Activated CD4-positive, alpha-beta T cell treated with anti-CD3 and anti-CD28 coated beads, Interleukin-2, amount 50 U/mL, for 1 hour (primary cell): ENCODE measurements at regions not wholly inside any gene's neighbourhood (a gene's known extent, or its start where the extent isn't known, plus 50 kb on each side); places are given as distances from the start of the nearest gene placed in this dataset.

Experiments
- DNase-seq: peaks from one replicate; pipeline ENCODE4 v3.0.0-alpha.2; 2020

DNA sequence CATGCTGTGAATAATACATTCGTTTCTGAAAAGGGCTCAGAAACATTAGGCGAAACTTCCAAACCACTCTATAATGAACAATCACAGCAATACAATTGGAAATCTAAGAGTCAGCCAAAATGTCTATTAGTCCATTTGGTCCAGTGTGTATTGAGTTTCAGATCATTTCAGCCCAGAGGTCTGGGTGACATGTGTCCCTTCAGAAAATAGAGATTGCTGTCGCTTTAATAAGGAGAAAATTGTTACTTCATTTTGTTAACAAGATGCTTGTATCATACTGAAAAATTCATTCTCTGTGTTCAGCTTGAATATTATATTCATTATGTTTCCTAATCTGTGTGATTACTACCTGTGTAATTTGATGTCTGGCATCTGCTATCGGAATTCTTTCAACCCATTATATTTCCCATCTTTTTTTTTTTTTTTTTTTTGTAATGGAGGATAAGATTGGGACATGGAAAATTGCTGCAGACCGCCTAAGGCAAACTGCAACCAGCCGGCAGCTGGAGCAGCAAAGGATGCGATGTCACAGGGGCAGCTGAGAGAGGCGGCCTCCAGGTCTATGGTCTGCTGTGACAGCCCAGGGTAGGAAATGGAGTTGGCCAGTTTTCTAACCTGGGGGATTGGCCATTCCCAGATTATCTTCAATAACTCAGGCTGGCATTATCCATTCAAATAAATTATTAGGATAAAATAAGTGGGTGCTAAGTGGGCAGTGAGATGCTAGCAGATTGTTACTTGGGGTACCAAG is 170.9 kb upstream of the NPVF start:
- DNase-seq: no peak

DNA sequence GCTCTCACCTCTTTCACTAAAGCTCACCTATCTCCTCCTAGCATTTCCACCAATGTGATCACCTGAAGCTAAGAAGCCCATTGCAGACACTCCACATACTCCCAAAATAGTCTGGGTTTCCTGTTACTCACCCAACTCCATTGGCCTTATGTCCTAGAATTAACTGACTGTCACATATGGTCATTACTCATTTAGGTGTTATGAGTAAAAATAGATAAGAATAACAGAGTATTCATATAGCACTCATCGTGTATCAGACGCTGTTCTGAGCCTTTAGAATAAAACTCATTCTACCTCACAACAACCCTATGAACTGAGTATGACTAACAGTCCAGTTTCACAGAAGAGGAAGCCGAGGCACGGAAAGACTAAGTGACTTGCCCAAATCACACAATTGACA is 174.2 kb upstream of the NPVF start:
- DNase-seq: no peak

DNA sequence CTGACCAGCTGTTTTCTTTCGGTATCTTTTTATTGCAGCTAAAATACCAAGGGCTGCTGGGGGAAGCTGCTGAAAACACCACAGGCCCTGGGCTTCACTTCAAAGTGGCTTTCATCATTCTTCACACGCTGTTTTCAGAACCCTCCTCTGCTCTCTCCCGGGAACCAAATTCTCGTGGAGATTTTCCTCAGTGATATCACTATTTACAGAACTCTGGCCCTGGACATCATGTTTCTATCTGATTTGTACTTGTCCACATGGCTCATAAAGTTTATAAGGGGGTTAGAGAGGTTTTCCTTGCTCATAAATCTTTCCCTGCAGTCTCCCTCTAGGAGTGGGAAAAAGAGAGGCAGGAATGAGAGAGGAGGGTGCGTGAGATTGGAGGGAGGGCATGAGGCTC is 177.4 kb upstream of the NPVF start:
- DNase-seq: no peak

GRCh38 chr7:25407053-25407452 is 178.8 kb upstream of the NPVF start:
- DNase-seq: no peak

DNA sequence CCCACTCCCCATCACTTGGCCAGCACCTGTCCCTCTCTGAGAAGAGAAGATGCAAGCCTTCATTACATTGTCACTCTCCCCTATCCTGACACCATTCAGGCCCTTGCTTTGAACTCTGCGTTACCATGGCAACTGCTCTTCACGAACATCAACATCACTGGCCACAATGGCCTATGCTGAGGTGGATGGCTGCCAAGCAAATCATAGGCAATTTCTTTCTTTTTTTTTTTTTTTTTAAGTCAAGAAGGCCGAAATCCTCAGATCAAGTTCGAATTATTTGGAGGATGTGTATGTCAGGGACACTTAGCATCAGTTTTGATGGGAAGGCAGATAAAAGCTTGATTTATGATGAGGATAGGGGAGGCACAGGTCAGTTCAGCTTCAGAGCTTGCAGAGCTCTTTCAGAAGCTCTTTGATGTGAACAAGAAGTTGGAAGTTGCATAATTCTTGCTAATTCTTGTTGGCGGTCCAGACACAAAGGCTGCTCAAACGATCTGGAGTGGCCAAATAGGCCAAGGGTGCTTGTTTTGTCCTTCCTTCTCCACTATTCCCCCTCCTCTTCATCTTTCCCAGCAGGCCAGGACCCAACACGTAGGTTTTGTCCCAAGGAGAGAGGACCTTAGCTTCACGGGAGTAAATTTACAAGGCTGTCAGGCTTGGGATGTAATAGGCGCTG is 179.9 kb upstream of the NPVF start:
- DNase-seq: no peak

GRCh38 chr7:25408876-25409275 is 180.6 kb upstream of the NPVF start:
- no peak for DNase-seq

DNA sequence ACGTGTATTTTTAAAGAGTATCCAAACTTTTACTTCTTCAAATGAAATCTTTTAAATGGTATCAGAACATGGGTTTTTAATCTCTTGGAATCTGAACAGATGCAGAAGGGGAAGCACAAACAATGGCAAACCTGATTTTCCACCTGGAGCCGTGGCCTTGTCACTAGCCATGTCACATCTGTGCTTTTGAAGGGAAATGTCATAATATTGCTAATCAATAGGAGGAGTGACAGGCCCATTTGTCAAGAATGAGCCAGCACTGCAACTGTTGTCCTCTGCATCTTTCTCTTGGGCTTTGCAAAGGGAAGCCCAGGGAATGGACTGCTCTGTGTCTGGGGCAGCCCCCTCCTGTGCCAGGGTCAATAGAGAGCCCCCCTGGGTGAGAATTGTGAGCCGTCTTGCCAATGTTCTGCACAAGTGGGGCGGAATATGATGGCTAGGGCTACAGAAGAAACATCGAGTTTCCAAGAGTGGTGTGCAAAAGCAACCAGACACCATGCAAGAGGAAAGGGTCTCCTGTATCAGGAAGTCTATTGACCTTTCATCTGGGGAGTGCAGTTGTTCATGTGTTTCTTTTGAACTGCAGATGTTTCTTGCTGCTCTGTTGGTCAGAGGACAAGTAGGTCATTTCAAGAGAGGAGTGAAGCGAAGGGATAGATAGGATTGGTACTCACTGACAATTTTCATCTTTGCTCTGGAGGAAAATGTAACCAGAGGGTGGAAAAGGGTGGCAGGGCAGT is 181.8 kb upstream of the NPVF start:
- DNase-seq: no peak

DNA sequence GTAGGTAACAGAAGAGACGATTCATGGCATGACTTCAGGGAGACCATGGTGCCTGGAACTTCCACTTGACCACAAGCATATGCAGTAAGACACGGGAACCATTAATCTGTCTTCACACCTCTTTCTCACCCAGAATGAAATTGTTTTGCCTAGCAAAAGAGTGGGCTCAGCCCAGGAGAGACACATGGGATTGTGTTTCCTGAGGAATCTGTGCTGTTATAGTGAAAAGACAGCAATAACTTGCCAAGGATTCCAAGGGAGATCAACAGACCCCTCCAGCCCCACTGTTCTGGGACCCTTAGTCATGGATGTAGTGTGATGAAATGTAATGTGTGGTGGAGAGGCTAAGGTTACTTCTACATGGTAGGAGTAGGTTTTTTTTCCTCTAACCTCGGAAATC is 192.5 kb upstream of the NPVF start:
- DNase-seq: no peak

DNA sequence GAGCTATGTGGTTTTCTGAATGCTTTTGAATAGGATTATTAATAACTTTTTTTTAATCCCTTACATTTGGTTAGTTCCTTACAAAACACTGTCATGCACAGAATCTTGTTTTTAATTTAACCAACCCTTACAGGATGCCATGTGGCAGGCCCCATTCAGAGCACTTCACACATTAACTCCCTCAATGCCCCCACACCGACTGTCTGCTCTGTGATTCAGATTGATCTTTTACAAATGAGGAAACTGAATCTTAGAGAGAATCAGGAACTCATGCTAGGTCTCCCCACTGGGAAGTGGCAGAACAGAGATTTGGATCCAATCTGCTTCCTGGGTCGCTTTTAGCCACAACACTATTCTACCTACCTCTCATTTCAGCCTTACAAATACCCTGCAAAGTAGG is 195.8 kb upstream of the NPVF start:
- DNase-seq: no peak

DNA sequence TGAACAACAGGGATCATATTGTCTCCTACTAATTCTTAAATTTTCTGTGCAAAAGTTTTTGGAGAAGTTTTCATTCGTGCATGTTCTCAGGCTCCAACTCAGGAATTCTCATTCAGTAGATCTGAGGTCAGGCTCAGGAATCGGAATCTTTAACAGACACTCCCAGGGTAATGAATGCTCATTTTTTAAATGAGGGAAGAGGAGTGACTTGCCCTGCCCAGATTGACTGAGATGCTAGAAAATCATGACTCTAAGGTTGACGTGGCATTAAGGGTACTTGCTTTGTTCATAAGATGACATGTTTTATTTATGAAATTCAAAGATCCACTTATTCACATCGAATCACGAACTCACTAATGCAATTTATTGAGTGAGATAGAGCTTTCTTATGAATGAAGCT is 196.6 kb upstream of the NPVF start:
- DNase-seq: no peak

DNA sequence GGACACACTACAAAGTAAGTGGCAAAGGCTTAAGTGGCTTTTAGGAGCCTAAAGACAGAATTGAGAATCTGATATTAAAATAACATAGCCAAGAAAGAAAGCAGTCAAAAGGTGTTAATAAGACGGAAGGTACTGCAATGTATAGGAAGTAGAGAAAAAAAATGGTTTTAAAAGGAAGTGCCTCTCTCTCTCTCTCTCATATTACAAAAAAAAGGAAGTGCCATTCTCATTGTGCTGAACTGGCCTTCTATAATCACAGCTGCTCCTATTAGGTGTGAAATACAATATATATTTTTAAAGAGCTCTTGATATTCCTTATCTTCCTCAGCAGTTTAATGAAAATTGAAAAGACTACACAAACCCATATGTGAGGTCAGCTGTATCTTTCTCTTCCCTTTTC is 199.4 kb upstream of the NPVF start:
- no peak for DNase-seq

DNA sequence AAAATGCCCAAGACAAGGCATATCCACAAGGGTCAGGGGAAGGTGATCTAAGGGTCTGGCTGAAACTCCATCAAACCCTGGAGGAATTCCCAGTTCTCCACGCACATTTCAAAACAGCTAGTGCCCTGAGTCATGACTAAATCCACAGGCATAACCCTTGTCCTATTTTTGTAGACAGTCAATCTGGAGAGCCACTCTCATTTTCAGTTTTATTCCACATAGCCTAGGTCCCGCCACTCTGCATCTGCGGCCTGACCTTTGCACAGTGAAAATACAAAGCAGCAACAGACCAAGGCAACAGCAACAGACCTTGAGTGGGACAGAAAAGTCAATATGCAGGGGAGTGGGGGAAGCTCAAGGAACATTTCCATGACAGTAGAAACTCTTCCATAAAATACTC is 201.4 kb upstream of the NPVF start:
- no peak for DNase-seq

- no peak for DNase-seq
Measured at GRCh38 chr7:25430200-25430931, 202.1 kb upstream of the NPVF start.

GRCh38 chr7:25431956-25432450 is 203.7 kb upstream of the NPVF start:
- no peak for DNase-seq

GRCh38 chr7:25432807-25433206 is 204.5 kb upstream of the NPVF start:
- DNase-seq: no peak

GRCh38 chr7:25436413-25436812 is 208.1 kb upstream of the NPVF start:
- DNase-seq: no peak

DNA sequence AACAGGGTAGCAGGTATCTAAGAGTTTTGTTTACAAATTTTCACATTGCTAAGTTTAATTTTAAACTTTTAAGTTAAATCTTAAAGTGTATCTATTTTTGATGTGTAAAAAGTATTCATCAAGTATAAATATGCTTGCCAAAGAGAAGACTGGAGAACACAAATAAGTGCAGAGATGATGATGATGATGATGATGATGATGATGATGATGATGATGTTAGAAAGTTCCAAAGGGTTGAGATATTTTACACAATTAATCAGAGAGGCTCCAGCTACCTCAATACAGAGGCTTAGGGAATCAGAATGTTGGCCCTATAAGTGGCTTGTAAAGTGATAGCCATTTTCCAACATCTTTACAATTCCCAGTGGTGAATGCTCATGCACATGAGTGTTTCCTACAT is 209.0 kb upstream of the NPVF start:
- no peak for DNase-seq

DNA sequence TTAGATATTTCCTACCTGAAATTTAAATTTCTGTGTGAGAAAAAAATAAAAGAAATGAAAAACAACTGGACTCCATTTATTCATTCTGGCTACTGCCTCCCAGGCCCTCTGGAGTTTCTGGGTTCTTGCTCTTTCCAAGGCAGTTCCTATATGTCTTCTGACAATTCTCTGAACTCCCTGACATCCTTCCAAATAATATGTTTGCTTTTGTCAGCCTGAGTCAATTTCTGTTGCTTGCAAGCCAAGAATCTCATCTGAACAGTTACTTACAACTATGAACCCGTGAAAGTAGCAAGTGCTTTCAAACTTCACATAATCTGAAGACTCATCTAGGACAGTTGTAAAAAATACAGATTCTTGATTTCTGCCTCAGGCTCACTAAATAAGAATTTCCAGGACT is 216.7 kb upstream of the NPVF start:
- DNase-seq: no peak

DNA sequence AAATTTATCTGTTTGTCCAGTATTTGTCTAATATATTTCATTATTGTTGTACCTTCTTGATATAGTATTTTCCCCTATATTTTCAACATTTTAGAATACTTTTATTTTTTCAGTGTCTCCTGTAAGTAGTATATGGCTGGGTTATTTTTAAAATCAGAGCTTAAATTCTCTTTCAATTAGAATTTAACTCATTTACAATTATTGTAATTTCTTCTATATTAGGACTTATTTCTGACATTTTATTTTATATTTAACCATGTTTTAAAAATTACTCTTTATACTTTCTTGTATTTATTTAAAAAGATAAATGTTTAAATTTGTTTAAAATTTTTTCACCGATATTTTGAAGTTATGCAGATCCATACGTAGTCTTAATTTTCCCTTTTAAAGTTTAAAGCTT is 220.0 kb upstream of the NPVF start:
- DNase-seq: no peak

- no peak for DNase-seq
Measured at GRCh38 chr7:25454020-25454419, 225.7 kb upstream of the NPVF start.

GRCh38 chr7:25454562-25455041 is 226.3 kb upstream of the NPVF start:
- DNase-seq: no peak

- no peak for DNase-seq
Measured at GRCh38 chr7:25455683-25456251, 227.5 kb upstream of the NPVF start.
